ENCODE measurements at regions not wholly inside any gene's neighbourhood (a gene's known extent, or its start where the extent isn't known, plus 50 kb on each side); places are given as distances from the start of the nearest gene placed in this dataset.

GRCh38 chr16:50490828-50491227 lies 57.4 kb upstream of the NKD1 start (continued):
- TF ChIP-seq, protein P1, sequence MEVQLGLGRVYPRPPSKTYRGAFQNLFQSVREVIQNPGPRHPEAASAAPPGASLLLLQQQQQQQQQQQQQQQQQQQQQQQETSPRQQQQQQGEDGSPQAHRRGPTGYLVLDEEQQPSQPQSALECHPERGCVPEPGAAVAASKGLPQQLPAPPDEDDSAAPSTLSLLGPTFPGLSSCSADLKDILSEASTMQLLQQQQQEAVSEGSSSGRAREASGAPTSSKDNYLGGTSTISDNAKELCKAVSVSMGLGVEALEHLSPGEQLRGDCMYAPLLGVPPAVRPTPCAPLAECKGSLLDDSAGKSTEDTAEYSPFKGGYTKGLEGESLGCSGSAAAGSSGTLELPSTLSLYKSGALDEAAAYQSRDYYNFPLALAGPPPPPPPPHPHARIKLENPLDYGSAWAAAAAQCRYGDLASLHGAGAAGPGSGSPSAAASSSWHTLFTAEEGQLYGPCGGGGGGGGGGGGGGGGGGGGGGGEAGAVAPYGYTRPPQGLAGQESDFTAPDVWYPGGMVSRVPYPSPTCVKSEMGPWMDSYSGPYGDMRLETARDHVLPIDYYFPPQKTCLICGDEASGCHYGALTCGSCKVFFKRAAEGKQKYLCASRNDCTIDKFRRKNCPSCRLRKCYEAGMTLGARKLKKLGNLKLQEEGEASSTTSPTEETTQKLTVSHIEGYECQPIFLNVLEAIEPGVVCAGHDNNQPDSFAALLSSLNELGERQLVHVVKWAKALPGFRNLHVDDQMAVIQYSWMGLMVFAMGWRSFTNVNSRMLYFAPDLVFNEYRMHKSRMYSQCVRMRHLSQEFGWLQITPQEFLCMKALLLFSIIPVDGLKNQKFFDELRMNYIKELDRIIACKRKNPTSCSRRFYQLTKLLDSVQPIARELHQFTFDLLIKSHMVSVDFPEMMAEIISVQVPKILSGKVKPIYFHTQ (CRISPR knock-in tag; IDR thresholded peaks at IDR 0.05), result no peak
- no peak for TF ChIP-seq ZNF416 (CRISPR knock-in tag; IDR thresholded peaks at IDR 0.05)
- TF ChIP-seq FOXP1 (CRISPR knock-in tag; IDR thresholded peaks at IDR 0.05; ENCODE audit: borderline replicate concordance), result no peak
- TF ChIP-seq GRHL2 (CRISPR knock-in tag; IDR thresholded peaks at IDR 0.05; ENCODE audit: insufficient replicate concordance, severe bottlenecking), result no peak
- TF ChIP-seq TEAD4 (CRISPR knock-in tag; IDR thresholded peaks at IDR 0.05), result no peak
- no peak for TF ChIP-seq ATF1 (CRISPR knock-in tag; IDR thresholded peaks at IDR 0.05)
- no peak for TF ChIP-seq NR2C2 (CRISPR knock-in tag; IDR thresholded peaks at IDR 0.05)
- TF ChIP-seq, protein P2, sequence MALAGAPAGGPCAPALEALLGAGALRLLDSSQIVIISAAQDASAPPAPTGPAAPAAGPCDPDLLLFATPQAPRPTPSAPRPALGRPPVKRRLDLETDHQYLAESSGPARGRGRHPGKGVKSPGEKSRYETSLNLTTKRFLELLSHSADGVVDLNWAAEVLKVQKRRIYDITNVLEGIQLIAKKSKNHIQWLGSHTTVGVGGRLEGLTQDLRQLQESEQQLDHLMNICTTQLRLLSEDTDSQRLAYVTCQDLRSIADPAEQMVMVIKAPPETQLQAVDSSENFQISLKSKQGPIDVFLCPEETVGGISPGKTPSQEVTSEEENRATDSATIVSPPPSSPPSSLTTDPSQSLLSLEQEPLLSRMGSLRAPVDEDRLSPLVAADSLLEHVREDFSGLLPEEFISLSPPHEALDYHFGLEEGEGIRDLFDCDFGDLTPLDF (CRISPR knock-in tag; IDR thresholded peaks at IDR 0.05), result no peak
- TF ChIP-seq, protein P3, sequence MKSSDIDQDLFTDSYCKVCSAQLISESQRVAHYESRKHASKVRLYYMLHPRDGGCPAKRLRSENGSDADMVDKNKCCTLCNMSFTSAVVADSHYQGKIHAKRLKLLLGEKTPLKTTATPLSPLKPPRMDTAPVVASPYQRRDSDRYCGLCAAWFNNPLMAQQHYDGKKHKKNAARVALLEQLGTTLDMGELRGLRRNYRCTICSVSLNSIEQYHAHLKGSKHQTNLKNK (CRISPR knock-in tag; IDR thresholded peaks at IDR 0.05), result no peak
- TF ChIP-seq, protein P4, sequence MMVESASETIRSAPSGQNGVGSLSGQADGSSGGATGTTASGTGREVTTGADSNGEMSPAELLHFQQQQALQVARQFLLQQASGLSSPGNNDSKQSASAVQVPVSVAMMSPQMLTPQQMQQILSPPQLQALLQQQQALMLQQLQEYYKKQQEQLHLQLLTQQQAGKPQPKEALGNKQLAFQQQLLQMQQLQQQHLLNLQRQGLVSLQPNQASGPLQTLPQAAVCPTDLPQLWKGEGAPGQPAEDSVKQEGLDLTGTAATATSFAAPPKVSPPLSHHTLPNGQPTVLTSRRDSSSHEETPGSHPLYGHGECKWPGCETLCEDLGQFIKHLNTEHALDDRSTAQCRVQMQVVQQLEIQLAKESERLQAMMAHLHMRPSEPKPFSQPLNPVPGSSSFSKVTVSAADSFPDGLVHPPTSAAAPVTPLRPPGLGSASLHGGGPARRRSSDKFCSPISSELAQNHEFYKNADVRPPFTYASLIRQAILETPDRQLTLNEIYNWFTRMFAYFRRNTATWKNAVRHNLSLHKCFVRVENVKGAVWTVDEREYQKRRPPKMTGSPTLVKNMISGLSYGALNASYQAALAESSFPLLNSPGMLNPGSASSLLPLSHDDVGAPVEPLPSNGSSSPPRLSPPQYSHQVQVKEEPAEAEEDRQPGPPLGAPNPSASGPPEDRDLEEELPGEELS (CRISPR knock-in tag; IDR thresholded peaks at IDR 0.05), result no peak

DNA sequence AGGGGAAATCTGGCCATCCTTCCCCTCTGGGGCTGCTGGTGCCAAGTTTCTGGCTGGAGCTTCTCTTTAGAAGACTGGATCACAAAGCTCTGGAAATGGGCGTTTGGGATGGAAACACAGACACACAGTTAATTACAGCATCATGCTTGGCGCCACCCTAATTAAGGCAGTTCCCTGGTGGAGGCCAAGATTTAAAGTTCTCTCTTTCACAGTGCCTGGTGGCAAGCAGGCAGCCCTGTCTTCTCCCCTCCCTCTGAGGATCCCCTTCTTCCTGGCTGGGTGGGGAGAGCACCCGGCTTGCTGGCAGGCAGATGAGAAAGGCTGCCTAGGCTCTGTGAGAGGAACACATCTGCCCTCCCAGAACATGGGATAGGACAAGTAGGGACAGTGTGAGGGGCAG lies 59.0 kb upstream of the NKD1 start:
- DNase-seq (ENCODE audit: low spot score) (no peak), ATAC-seq (no peak)
- no peaks in the 10 kb centered on the region for H3K4me1 Mint-ChIP-seq
- TF ChIP-seq KAT7 (CRISPR knock-in tag; IDR thresholded peaks at IDR 0.05; ENCODE audit: borderline replicate concordance) (no peak), CTCF (IDR thresholded peaks at IDR 0.05) (no peak), OVOL2 (CRISPR knock-in tag; IDR thresholded peaks at IDR 0.05; ENCODE audit: borderline replicate concordance) (no peak), ZSCAN18 (CRISPR knock-in tag; IDR thresholded peaks at IDR 0.05) (no peak), ZNF138 (CRISPR knock-in tag; conservative IDR thresholded peaks at IDR 0.05) (no peak), IRF2 (CRISPR knock-in tag; IDR thresholded peaks at IDR 0.05; ENCODE audit: borderline replicate concordance, low read depth) (no peak), MAX (CRISPR knock-in tag; IDR thresholded peaks at IDR 0.05) (no peak), GABPB1 (CRISPR knock-in tag; IDR thresholded peaks at IDR 0.05) (no peak), ZNF416 (CRISPR knock-in tag; IDR thresholded peaks at IDR 0.05) (no peak), NFYB (CRISPR knock-in tag; conservative IDR thresholded peaks at IDR 0.05; ENCODE audit: low read depth) (no peak)
- TF ChIP-seq, protein P5, sequence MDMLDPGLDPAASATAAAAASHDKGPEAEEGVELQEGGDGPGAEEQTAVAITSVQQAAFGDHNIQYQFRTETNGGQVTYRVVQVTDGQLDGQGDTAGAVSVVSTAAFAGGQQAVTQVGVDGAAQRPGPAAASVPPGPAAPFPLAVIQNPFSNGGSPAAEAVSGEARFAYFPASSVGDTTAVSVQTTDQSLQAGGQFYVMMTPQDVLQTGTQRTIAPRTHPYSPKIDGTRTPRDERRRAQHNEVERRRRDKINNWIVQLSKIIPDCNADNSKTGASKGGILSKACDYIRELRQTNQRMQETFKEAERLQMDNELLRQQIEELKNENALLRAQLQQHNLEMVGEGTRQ (CRISPR knock-in tag; IDR thresholded peaks at IDR 0.05), result no peak
- TF ChIP-seq, protein P6, sequence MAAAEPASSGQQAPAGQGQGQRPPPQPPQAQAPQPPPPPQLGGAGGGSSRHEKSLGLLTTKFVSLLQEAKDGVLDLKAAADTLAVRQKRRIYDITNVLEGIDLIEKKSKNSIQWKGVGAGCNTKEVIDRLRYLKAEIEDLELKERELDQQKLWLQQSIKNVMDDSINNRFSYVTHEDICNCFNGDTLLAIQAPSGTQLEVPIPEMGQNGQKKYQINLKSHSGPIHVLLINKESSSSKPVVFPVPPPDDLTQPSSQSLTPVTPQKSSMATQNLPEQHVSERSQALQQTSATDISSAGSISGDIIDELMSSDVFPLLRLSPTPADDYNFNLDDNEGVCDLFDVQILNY (CRISPR knock-in tag; IDR thresholded peaks at IDR 0.05), result no peak
- TF ChIP-seq, protein P7, sequence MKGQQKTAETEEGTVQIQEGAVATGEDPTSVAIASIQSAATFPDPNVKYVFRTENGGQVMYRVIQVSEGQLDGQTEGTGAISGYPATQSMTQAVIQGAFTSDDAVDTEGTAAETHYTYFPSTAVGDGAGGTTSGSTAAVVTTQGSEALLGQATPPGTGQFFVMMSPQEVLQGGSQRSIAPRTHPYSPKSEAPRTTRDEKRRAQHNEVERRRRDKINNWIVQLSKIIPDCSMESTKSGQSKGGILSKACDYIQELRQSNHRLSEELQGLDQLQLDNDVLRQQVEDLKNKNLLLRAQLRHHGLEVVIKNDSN (CRISPR knock-in tag; IDR thresholded peaks at IDR 0.05), result no peak
- peaks cover 30% of the 10 kb centered on the region for H3K9me3 Mint-ChIP-seq
- H3K27ac Mint-ChIP-seq, result no peak overlapping the region
- H3K4me3 Mint-ChIP-seq, result no peak overlapping the region
- ChIA-PET CTCF (no interaction called here), POLR2A (no interaction called here)
- H3K36me3 Mint-ChIP-seq, result no peaks in the 10 kb centered on the region
- no peaks in the 10 kb centered on the region; the same call in 1 of the 2 replicates for H3K27me3 Mint-ChIP-seq (ENCODE audit: low read depth)

Measured in WTC11 (cell line).